ENCODE measurements at regions not wholly inside any gene's neighbourhood (a gene's known extent, or its start where the extent isn't known, plus 50 kb on each side); places are given as distances from the start of the nearest gene placed in this dataset.

DNA sequence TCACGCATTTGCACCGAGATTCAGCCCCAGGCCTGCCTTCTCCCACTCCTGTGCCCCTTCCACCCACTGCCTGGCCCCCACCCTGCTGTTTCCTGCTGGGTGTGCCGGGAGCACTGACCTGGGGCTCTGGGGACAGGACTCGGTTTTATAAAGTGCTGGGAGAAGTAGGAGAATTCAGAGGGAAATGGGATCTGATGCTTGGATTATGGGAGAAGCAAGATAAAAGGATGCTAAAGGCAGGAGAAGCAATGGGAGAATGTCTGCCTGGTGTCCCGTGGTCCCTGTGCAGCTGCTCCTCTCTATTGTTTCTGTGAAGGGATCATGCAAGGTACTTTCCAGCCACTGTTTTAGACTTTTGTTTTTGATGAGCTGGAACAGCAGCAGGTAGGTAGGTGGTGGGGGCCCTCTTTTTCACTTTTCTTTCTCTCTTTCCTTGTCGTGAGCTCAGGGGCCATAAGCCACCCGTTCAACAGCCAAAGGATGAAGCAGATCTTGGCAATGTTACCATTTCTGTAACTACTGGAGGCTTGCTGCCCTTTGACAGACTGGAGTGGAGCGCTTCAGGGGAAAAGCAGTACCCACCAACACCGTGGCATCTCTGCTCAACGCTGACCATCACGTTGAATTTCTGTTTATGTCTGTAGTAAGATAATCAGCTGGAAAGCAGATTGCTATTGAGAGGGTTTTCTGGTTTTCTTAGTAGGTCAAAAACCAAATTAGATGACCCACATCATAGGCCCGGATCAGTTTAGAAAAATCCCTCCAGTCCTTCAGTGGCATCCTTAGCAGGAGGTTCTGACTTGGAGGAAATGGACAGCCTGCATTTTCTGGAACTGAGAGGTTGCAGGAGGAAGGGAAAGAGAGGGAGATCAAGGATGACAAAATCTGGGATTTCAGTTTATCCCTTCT, 63.8 kb upstream of the ENPP6 start (continued):
- TF ChIP-seq BHLHE40 (IDR thresholded peaks at IDR 0.05; ENCODE audit: borderline replicate concordance in 1 of 2, low read depth in 2 of 2, low read length in 1 of 2), result peak in 1 of 2 experiments; percentile 53; a peak in 1 of 4 replicates
- TF ChIP-seq MEF2B (IDR thresholded peaks at IDR 0.05; ENCODE audit: partially characterized antibody, poor library complexity, severe bottlenecking), result peak; percentile 50
- no peak for TF ChIP-seq PAX8 (IDR thresholded peaks at IDR 0.05)
- peak; percentile 89 for TF ChIP-seq ZNF687 (IDR thresholded peaks at IDR 0.05)
- no peak for TF ChIP-seq CBX3 (IDR thresholded peaks at IDR 0.05; ENCODE audit: borderline replicate concordance, low read depth)
- TF ChIP-seq TBL1XR1 (IDR thresholded peaks at IDR 0.05; ENCODE audit: low read depth, low read length), result peak; percentile 31; the same call in 1 of the 2 replicates
- TF ChIP-seq POLR2AphosphoS2 (IDR thresholded peaks at IDR 0.05; ENCODE audit: low read depth, low read length), result peak; percentile 6; the same call in 1 of the 2 replicates
- no peak for TF ChIP-seq ASH2L (IDR thresholded peaks at IDR 0.05; ENCODE audit: borderline replicate concordance, low read depth)
- peak; percentile 98 for TF ChIP-seq RELB (IDR thresholded peaks at IDR 0.05; ENCODE audit: low read depth)
- TF ChIP-seq, protein P1, sequence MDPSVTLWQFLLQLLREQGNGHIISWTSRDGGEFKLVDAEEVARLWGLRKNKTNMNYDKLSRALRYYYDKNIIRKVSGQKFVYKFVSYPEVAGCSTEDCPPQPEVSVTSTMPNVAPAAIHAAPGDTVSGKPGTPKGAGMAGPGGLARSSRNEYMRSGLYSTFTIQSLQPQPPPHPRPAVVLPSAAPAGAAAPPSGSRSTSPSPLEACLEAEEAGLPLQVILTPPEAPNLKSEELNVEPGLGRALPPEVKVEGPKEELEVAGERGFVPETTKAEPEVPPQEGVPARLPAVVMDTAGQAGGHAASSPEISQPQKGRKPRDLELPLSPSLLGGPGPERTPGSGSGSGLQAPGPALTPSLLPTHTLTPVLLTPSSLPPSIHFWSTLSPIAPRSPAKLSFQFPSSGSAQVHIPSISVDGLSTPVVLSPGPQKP (IDR thresholded peaks at IDR 0.05; ENCODE audit: low read depth, low read length), result no peak; the same call in 1 of the 2 replicates
- peak; percentile 21; the same call in 1 of the 2 replicates for TF ChIP-seq CBFB (IDR thresholded peaks at IDR 0.05; ENCODE audit: low read depth)
- no peak; the same call in 1 of the 2 replicates for TF ChIP-seq BCL11A (IDR thresholded peaks at IDR 0.05; ENCODE audit: low read depth, low read length)
- peak; percentile 78 for TF ChIP-seq TCF7 (IDR thresholded peaks at IDR 0.05; ENCODE audit: borderline replicate concordance)
- TF ChIP-seq TAF1 (IDR thresholded peaks at IDR 0.05; ENCODE audit: borderline replicate concordance, low read depth, low read length), result peak; percentile 56
- TF ChIP-seq ATF7 (IDR thresholded peaks at IDR 0.05; ENCODE audit: low read depth), result peak; percentile 48
- peak; percentile 64; the same call in 1 of the 2 replicates for TF ChIP-seq PRDM15 (CRISPR knock-in tag; IDR thresholded peaks at IDR 0.05)
- peak; percentile 93 for TF ChIP-seq RELA (IDR thresholded peaks at IDR 0.05; ENCODE audit: borderline replicate concordance, partially characterized antibody)
- TF ChIP-seq JUNB (IDR thresholded peaks at IDR 0.05), result peak; percentile 48
- TF ChIP-seq IKZF1 (conservative IDR thresholded peaks at IDR 0.05), result peak; percentile 91
